Heart right ventricle (tissue), 16 donors: ENCODE measurements at regions not wholly inside any gene's neighbourhood (a gene's known extent, or its start where the extent isn't known, plus 50 kb on each side); places are given as distances from the start of the nearest gene placed in this dataset.
"Not testable (repeated sequence)": the region's sequence is repeated elsewhere in the genome, so short reads cannot be mapped to it uniquely, and the experiment has no call there.

Experiments used
- ATAC-seq, 8 donors: fragments of 200-7000 bp; cut with Tn5 transposase; one replicate each; pipeline ENCODE4 v1.9.1; 2020; ENCODE audit warnings: mild to moderate bottlenecking in 8 of 8, moderate library complexity in 8 of 8, moderate number of reproducible peaks in 1 of 8
- DNase-seq, 2 donors: peaks; one replicate each; pipeline ENCODE4 v3.0.0-alpha.2; 2020
- H3K27ac ChIP-seq, 10 donors: fragments of 200-600 bp; sonication (generic) in 2 of 10; one replicate each; pipeline versions ENCODE4 v1.5.0 to v1.8.0; 2020 to 2022; ENCODE audit warnings: mild to moderate bottlenecking in 3 of 10
- H3K27me3 ChIP-seq, 7 donors: fragments of 200-600 bp; one replicate each; pipeline ENCODE4 v1.8.0; 2021 to 2022; ENCODE audit warnings: mild to moderate bottlenecking in 2 of 7
- H3K36me3 ChIP-seq, 9 donors: fragments of 200-600 bp; sonication (generic) in 1 of 9; one replicate each; pipeline versions ENCODE4 v1.5.0 to v1.8.0; 2020 to 2022; ENCODE audit warnings: mild to moderate bottlenecking in 2 of 9
- H3K4me1 ChIP-seq, 9 donors: fragments of 200-600 bp; sonication (generic) in 1 of 9; one replicate each; pipeline versions ENCODE4 v1.5.0 to v1.8.0; 2020 to 2022; ENCODE audit warnings: mild to moderate bottlenecking in 4 of 9
- H3K4me3 ChIP-seq, 10 donors: fragments of 200-600 bp; sonication (generic) in 2 of 10; one replicate each; pipeline versions ENCODE4 v1.5.0 to v1.8.0; 2020 to 2022; ENCODE audit warnings: mild to moderate bottlenecking in 7 of 10, moderate library complexity in 2 of 10
- H3K9me3 ChIP-seq, 11 donors: fragments of 200-600 bp in 10 of 11; sonication (generic) in 2 of 11; one replicate each; pipeline versions ENCODE4 v1.5.0 to v1.8.0; 2013 to 2022; ENCODE audit warnings: mild to moderate bottlenecking in 2 of 11, control low read depth in 1 of 11, moderate library complexity in 1 of 11
- WGBS, 2 donors: extraction: QIAGEN DNeasy Blood & Tissue Kit; methylation state at CpG; one replicate each; pipeline ENCODE4 v1.1.7; 2013; ENCODE audit warnings: inconsistent platforms in 1 of 2; 5-methylcytosine and 5-hydroxymethylcytosine counted together
- intact Hi-C, 10 donors: fragments of 100-400 bp; cut with DNase I; formaldehyde crosslinking; loops; one replicate each; pipeline versions ENCODE4 v1.11.1 to v1.14.2; 2022
- TF ChIP-seq, protein P1 (sequence below), 9 donors: fragments of 200-600 bp; sonication (generic) in 2 of 9; IDR thresholded peaks; one replicate each; pipeline versions ENCODE4 v1.5.0 to v1.8.0; 2021 to 2022; ENCODE audit warnings: antibody characterized with exemption in 9 of 9, mild to moderate bottlenecking in 5 of 9, moderate library complexity in 1 of 9
- donor health status: Arrhythmogenic right ventricular cardiomyopathy.
- donor health status: ischemic (EF 13 %, LVEDD 7.1; RV severe dilation, severe dysfunction).
- donor health status: healthy with polysubstance abuse.
- donor health status: DM: no; HTN: yes; CAD: no.
- donor health status: DM: no; HTN: no; CAD: no.
- donor health status: ischemic (EF 25% LVEDD 6.9; RV normal size, moderate dysfunction).
- donor health status: ischemic (EF 25% LVEDD 5.7; RV mildly dilated, moderate dysfunction).
- donor health status: healthy.
- donor health status: DM: yes; HTN: yes; CAD: no.
- donor health status: Ischemic cardiomyopathy.
- donor health status: ischemic (EF 35%, LVEDD 5.7; RV mildly dilated, moderate dysfunction).
- donor health status: nonischemic (EF 11% LVEDD 7.7; RV severe dilation, severe dysfunction).
- donor health status: DM: yes; HTN: yes; CAD: no.
- donor health status: PGD.
- donor health status: ischemic (EF 29% LVEDD 5.4; RV normal size, mild dysfunction).
- donor health status: nonischemic (EF 23%, LVEDD 6.1; RV moderate dilation, normal function).

DNA sequence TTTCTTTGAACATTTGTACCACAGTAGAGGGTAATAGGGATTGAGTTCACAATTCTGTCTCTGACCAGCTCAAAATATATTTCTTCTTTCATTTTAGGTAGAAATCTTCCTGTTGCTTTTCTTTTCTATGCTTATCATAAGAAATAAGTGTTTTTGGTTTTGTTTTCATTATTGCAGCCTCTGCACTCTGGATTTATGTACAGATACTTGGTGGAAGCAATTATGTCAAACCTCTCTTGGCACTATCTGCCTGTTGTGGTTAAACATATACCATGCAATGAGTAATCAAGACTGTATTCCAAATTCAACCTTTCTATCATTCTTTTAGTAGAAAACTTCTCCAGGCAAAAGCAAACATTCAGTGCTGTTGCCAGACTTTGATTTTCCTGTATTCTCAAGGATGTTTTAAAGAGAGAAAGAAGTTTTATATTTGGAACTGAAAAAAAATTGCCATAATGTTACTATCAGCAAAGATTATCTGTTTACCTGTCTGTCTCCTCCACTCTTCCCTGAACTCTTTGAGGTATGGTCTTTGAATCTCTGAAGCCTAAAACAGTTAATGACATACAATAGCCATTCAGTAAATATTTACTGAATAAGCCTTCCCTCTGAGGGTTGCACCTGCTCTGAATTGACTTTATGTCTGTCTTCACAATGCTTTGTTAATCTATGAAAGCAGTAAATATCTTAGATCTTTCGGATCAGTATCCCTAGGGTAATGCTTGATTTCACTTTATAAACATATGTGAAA is 612.5 kb upstream of the PRR20A start:
- intact Hi-C loops, result no loop called here
- TF ChIP-seq, protein P1, sequence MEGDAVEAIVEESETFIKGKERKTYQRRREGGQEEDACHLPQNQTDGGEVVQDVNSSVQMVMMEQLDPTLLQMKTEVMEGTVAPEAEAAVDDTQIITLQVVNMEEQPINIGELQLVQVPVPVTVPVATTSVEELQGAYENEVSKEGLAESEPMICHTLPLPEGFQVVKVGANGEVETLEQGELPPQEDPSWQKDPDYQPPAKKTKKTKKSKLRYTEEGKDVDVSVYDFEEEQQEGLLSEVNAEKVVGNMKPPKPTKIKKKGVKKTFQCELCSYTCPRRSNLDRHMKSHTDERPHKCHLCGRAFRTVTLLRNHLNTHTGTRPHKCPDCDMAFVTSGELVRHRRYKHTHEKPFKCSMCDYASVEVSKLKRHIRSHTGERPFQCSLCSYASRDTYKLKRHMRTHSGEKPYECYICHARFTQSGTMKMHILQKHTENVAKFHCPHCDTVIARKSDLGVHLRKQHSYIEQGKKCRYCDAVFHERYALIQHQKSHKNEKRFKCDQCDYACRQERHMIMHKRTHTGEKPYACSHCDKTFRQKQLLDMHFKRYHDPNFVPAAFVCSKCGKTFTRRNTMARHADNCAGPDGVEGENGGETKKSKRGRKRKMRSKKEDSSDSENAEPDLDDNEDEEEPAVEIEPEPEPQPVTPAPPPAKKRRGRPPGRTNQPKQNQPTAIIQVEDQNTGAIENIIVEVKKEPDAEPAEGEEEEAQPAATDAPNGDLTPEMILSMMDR (IDR thresholded peaks at IDR 0.05), result no peak
- no peaks in the 10 kb centered on the region for H3K27me3 ChIP-seq
- H3K4me3 ChIP-seq, result no peak overlapping the region
- ATAC-seq (no peak), DNase-seq (no peak)
- no peak overlapping the region for H3K27ac ChIP-seq
- H3K4me1 ChIP-seq, result no peaks in the 10 kb centered on the region
- WGBS, 2 donors, result 37 to 43% methylated on average over 1 of the region's 1 CpG
- peaks cover 0 to 9% (median 0%) of the 10 kb centered on the region in 11 donors for H3K9me3 ChIP-seq
- H3K36me3 ChIP-seq, result no peaks in the 10 kb centered on the region

DNA sequence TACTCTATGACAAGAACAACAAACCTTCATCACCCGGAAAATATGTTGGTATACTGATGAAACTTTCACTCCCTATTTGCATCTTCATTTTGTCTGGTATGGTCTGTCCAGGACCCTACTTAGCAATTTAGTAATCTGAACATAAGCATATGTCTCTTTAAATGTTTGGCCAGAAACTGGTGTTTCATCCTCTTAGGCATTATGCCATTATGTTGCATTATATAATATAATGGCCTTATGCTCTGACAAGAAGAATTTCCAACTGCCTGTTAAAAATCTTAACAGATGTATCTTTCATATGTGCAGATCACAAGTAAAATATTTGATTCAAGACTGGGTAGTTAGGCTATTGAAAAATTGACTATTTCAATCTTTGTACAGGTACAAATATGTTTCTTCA is 610.6 kb upstream of the PRR20A start:
- peaks cover 0 to 3% (median 0%) of the 10 kb centered on the region in 11 donors for H3K9me3 ChIP-seq
- no peak overlapping the region for H3K27ac ChIP-seq
- no peak for DNase-seq
- TF ChIP-seq, protein P1 (IDR thresholded peaks at IDR 0.05), result no peak
- ATAC-seq, result no peak
- no peaks in the 10 kb centered on the region for H3K27me3 ChIP-seq
- intact Hi-C loops, result no loop called here
- WGBS, 2 donors, result 88 to 91% methylated on average over 1 of the region's 1 CpG
- H3K4me1 ChIP-seq, result no peaks in the 10 kb centered on the region
- H3K36me3 ChIP-seq, result no peaks in the 10 kb centered on the region
- no peak overlapping the region for H3K4me3 ChIP-seq

DNA sequence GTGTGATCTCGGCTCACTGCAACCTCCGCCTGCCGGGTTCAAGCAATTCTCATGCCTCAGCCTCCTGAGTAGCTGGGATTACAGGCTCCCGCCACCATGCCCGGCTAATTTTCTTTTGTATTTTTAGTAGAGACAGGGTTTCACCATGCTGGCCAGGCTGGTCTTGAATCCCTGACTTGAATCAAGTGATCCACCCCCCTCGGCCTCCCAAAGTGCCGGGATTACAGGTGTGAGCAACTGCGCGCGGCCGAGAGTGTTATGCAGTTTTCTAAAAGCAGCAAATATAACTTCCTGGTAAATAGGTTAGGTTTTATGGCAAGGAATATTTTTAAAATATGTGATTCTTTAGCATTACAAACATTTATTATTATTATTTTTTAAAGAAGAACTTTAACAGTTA is 592.8 kb upstream of the PRR20A start:
- intact Hi-C loops, H3K9me3 ChIP-seq, ATAC-seq, H3K4me3 ChIP-seq, H3K27me3 ChIP-seq, H3K4me1 ChIP-seq, H3K36me3 ChIP-seq, H3K27ac ChIP-seq, DNase-seq: not testable (repeated sequence)
- WGBS, 2 donors, result 93 to 95% methylated on average over 11 of the region's 11 CpGs

DNA sequence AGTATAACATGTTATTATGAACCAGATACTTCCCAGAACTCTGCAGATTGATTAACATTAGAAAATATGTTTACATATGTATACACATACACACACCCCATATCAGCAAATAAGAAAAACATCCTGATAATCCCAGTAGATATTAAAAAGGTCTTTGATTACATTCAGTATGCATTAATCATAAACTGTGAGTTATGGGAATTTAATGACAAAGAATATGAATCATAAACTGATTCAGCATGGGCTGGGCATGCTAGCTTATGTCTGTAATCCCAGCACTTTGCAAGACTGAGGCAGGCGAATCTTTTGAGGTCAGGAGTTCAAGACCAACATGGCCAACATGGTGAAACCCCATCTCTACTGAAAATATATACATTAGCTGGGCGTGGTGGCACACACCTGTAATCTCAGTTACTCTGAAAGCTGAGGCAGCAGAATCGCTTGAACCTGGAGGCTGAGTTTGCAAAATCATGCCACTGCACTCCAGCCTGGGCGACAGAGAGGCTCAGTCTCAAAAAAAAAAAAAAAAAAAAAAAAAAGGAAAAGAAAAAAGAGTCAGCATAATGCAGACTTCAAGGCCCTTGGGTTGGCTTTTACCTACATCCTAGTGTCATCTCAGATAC is 581.9 kb upstream of the PRR20A start:
- intact Hi-C loops, result no loop called here
- Histone ChIP-seq H3K27ac (no peak overlapping the region), H3K9me3 (peaks cover 0 to 6% (median 0%) of the 10 kb centered on the region in 11 donors), H3K27me3 (no peaks in the 10 kb centered on the region), H3K4me3 (no peak overlapping the region), H3K36me3 (no peaks in the 10 kb centered on the region), H3K4me1 (no peaks in the 10 kb centered on the region)
- 79 to 81% methylated on average over 4 of the region's 4 CpGs for WGBS, 2 donors
- no peak for ATAC-seq
- no peak for DNase-seq
- TF ChIP-seq, protein P1 (IDR thresholded peaks at IDR 0.05), result no peak

DNA sequence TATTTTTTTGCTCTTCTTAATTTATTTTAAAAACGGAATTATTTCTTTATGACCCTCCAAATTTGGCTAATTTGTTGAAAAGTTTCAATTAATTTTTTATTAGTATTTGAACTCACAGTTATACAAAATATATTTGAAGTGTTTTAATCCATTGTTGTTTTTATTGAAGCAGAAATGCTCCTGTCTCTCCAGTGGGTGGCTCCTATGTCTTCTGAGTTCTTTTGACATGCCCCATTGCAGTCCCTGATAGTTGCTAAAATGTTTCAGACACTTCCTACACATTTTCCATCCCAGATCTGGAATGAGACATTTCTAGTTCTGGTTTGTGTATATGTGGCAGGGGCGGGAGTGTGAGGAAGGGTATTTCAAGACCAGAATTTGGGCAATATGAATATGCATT is 579.4 kb upstream of the PRR20A start:
- no peaks in the 10 kb centered on the region for H3K36me3 ChIP-seq
- no peak overlapping the region for H3K4me3 ChIP-seq
- peaks cover 0 to 10% (median 0%) of the 10 kb centered on the region in 11 donors for H3K9me3 ChIP-seq
- intact Hi-C loops, result no loop called here
- TF ChIP-seq, protein P1 (IDR thresholded peaks at IDR 0.05), result no peak
- H3K27me3 ChIP-seq, result no peaks in the 10 kb centered on the region
- 65 to 75% methylated on average over 2 of the region's 2 CpGs for WGBS, 2 donors
- no peak overlapping the region for H3K27ac ChIP-seq
- ATAC-seq (no peak), DNase-seq (no peak)
- no peaks in the 10 kb centered on the region for H3K4me1 ChIP-seq
